ENCODE measurements at regions not wholly inside any gene's neighbourhood (a gene's known extent, or its start where the extent isn't known, plus 50 kb on each side); places are given as distances from the start of the nearest gene placed in this dataset.
A peak's percentile ranks its signal among the peaks of the same experiment; 100 is the strongest.

GRCh38 chr6:82680192-82680591 lies 316.6 kb downstream of the TPBG start:
- DNase-seq = no peak

- DNase-seq = no peak
Observed at GRCh38 chr6:82681119-82681714, 317.6 kb downstream of the TPBG start.

- no peak for DNase-seq
Observed at GRCh38 chr6:82686719-82687118, 323.1 kb downstream of the TPBG start.

- DNase-seq = no peak
Observed at GRCh38 chr6:82687855-82688254, 324.2 kb downstream of the TPBG start.

- no peak for DNase-seq
Observed at GRCh38 chr6:82690283-82690682, 326.7 kb downstream of the TPBG start.

- DNase-seq = no peak
Observed at GRCh38 chr6:82691997-82692396, 328.4 kb downstream of the TPBG start.

GRCh38 chr6:82693094-82693493 lies 329.5 kb downstream of the TPBG start:
- DNase-seq = no peak

GRCh38 chr6:82701341-82701740 lies 337.7 kb downstream of the TPBG start:
- DNase-seq = no peak

- peak; percentile 24 for DNase-seq
Observed at GRCh38 chr6:82702574-82702973, 339.0 kb downstream of the TPBG start.

- no peak for DNase-seq
Observed at GRCh38 chr6:82703230-82703629, 339.6 kb downstream of the TPBG start.

- no peak for DNase-seq
Observed at GRCh38 chr6:82704045-82704444, 340.4 kb downstream of the TPBG start.

GRCh38 chr6:82705579-82705978 lies 342.0 kb downstream of the TPBG start:
- no peak for DNase-seq

GRCh38 chr6:82711105-82711827 lies 347.6 kb downstream of the TPBG start:
- no peak for DNase-seq

- DNase-seq = no peak
Observed at GRCh38 chr6:82711971-82712370, 348.4 kb downstream of the TPBG start.

- no peak for DNase-seq
Observed at GRCh38 chr6:82712389-82712788, 348.8 kb downstream of the TPBG start.

GRCh38 chr6:82712826-82713225 lies 349.2 kb downstream of the TPBG start:
- DNase-seq = no peak

- no peak for DNase-seq
Observed at GRCh38 chr6:82720992-82721391, 344.6 kb downstream of the UBE3D start.

GRCh38 chr6:82735790-82736189 lies 329.9 kb downstream of the UBE3D start:
- no peak for DNase-seq

- peak; percentile 3 for DNase-seq
Observed at GRCh38 chr6:82737965-82738364, 327.7 kb downstream of the UBE3D start.

- peak; percentile 2 for DNase-seq
Observed at GRCh38 chr6:82738773-82739172, 326.9 kb downstream of the UBE3D start.

- peak; percentile 2 for DNase-seq
Observed at GRCh38 chr6:82739303-82739702, 326.3 kb downstream of the UBE3D start.

- peak; percentile 9 for DNase-seq
Observed at GRCh38 chr6:82740072-82740471, 325.6 kb downstream of the UBE3D start.

- DNase-seq = no peak
Observed at GRCh38 chr6:82741325-82741995, 324.2 kb downstream of the UBE3D start.

GRCh38 chr6:82741996-82742385 lies 323.6 kb downstream of the UBE3D start:
- DNase-seq = peak; percentile 57

Measured in eye (tissue), 1 donor.